ENCODE measurements at regions not wholly inside any gene's neighbourhood (a gene's known extent, or its start where the extent isn't known, plus 50 kb on each side); places are given as distances from the start of the nearest gene placed in this dataset.

- in situ Hi-C loops (cut with MboI; ENCODE audit: low sequenced_read_pairs in 4 of 4), result no loop called here
- TF ChIP-seq POLR2A (IDR thresholded peaks at IDR 0.05) (no peak), CTCF (IDR thresholded peaks at IDR 0.05 in 4 of 5, conservative IDR thresholded peaks at IDR 0.05 in 1 of 5) (no peak)
Observed at GRCh38 chr7:41917-42565, 150.3 kb upstream of the FAM20C start.

GRCh38 chr7:43791-44540 lies 148.4 kb upstream of the FAM20C start:
- Histone ChIP-seq H3K36me3 (no peaks in the 10 kb centered on the region), H3K9me3 (no peaks in the 10 kb centered on the region), H3K4me3 (no peak overlapping the region), H3K27me3 (no peaks in the 10 kb centered on the region), H3K27ac (no peak overlapping the region), H3K4me1 (no peaks in the 10 kb centered on the region)
- TF ChIP-seq CTCF (IDR thresholded peaks at IDR 0.05 in 4 of 5, conservative IDR thresholded peaks at IDR 0.05 in 1 of 5) (no peak), POLR2A (IDR thresholded peaks at IDR 0.05) (no peak)
- ATAC-seq (no peak), DNase-seq (no peak)
- in situ Hi-C loops (cut with MboI; ENCODE audit: low sequenced_read_pairs in 4 of 4) (no loop called here), intact Hi-C loops (cut with DNase I; ENCODE audit: low total_unique reads) (no loop called here)

More at GRCh38 chr7:41917-42565, 150.3 kb upstream of the FAM20C start:
- intact Hi-C loops (cut with DNase I; ENCODE audit: low total_unique reads), result no loop called here
- DNase-seq (no peak), ATAC-seq (no peak)
- no peak overlapping the region for H3K4me3 ChIP-seq
- H3K27ac ChIP-seq, result no peak overlapping the region
- no peaks in the 10 kb centered on the region for H3K4me1 ChIP-seq
- H3K9me3 ChIP-seq, result no peaks in the 10 kb centered on the region
- no peaks in the 10 kb centered on the region for H3K27me3 ChIP-seq
- H3K36me3 ChIP-seq, result no peaks in the 10 kb centered on the region

GRCh38 chr7:44541-44896 lies 147.9 kb upstream of the FAM20C start:
- in situ Hi-C loops (cut with MboI; ENCODE audit: low sequenced_read_pairs in 4 of 4), result no loop called here

GRCh38 chr7:45106-46090 lies 147.0 kb upstream of the FAM20C start:
- no peak overlapping the region for H3K27ac ChIP-seq
- no peaks in the 10 kb centered on the region for H3K36me3 ChIP-seq
- no peaks in the 10 kb centered on the region for H3K27me3 ChIP-seq
- TF ChIP-seq CTCF (IDR thresholded peaks at IDR 0.05 in 4 of 5, conservative IDR thresholded peaks at IDR 0.05 in 1 of 5) (no peak), POLR2A (IDR thresholded peaks at IDR 0.05) (no peak)
- intact Hi-C loops (cut with DNase I; ENCODE audit: low total_unique reads), result no loop called here
- in situ Hi-C loops (cut with MboI; ENCODE audit: low sequenced_read_pairs in 4 of 4), result no loop called here
- H3K4me3 ChIP-seq, result no peak overlapping the region
- ATAC-seq (no peak), DNase-seq (no peak)
- H3K4me1 ChIP-seq, result no peaks in the 10 kb centered on the region
- H3K9me3 ChIP-seq, result no peaks in the 10 kb centered on the region

More at GRCh38 chr7:44541-44896, 147.9 kb upstream of the FAM20C start:
- Histone ChIP-seq H3K4me1 (no peaks in the 10 kb centered on the region), H3K36me3 (no peaks in the 10 kb centered on the region), H3K4me3 (no peak overlapping the region), H3K9me3 (no peaks in the 10 kb centered on the region), H3K27ac (no peak overlapping the region), H3K27me3 (no peaks in the 10 kb centered on the region)
- no peak for TF ChIP-seq CTCF (IDR thresholded peaks at IDR 0.05 in 4 of 5, conservative IDR thresholded peaks at IDR 0.05 in 1 of 5)
- no peak for TF ChIP-seq POLR2A (IDR thresholded peaks at IDR 0.05)
- DNase-seq (no peak), ATAC-seq (no peak)
- intact Hi-C loops (cut with DNase I; ENCODE audit: low total_unique reads), result no loop called here

All from gastrocnemius medialis (tissue), 4 donors.